Adrenal gland (tissue), 9 donors: ENCODE measurements at regions not wholly inside any gene's neighbourhood (a gene's known extent, or its start where the extent isn't known, plus 50 kb on each side); places are given as distances from the start of the nearest gene placed in this dataset.
"Not testable (repeated sequence)": the region's sequence is repeated elsewhere in the genome, so short reads cannot be mapped to it uniquely, and the experiment has no call there.

ENCODE experiments used
- DNase-seq, 7 donors: peaks; one replicate each; pipeline ENCODE4 v3.0.0-alpha.2; 2019 to 2020
- H3K27ac ChIP-seq, 5 donors: fragments of 200-600 bp; sonication (generic) in 4 of 5; 1 replicate in 3 of 5; 2 replicates in 2 of 5; pipeline versions ENCODE4 v1.5.1 to v1.8.0; 2016 to 2020; ENCODE audit warnings: mild to moderate bottlenecking in 1 of 5
- H3K27me3 ChIP-seq: fragments of 200-600 bp; 2 replicates; pipeline ENCODE4 v1.8.0; 2021
- H3K36me3 ChIP-seq, 2 donors: fragments of 200-600 bp; replicated peaks in 1 of 2; 1 replicate in 1 of 2; 2 replicates in 1 of 2; pipeline versions ENCODE4 v1.5.1 to v1.8.0; 2018 to 2022
- H3K4me1 ChIP-seq, 2 donors: fragments of 200-600 bp; replicated peaks in 1 of 2; 1 replicate in 1 of 2; 2 replicates in 1 of 2; pipeline versions ENCODE4 v1.5.1 to v1.8.0; 2018 to 2021
- H3K4me3 ChIP-seq, 4 donors: fragments of 200-600 bp; sonication (generic) in 3 of 4; one replicate each; pipeline ENCODE4 v1.5.1; 2016 to 2018
- H3K9me3 ChIP-seq, 3 donors: fragments of 200-600 bp; sonication (generic) in 1 of 3; replicated peaks in 1 of 3; 1 replicate in 2 of 3; 2 replicates in 1 of 3; pipeline versions ENCODE4 v1.5.1 to v1.8.0; 2016 to 2021
- CTCF ChIP-seq, 6 experiments: fragments of 450-650 bp in 4 of 6; fragments of 200-600 bp in 2 of 6; sonication (generic) in 1 of 6; IDR thresholded peaks; 1 replicate in 5 of 6; 2 replicates in 1 of 6; pipeline versions ENCODE4 v1.5.1 to v1.8.0; 2016 to 2021; ENCODE audit warnings: antibody characterized with exemption in 6 of 6, mild to moderate bottlenecking in 2 of 6, moderate library complexity in 1 of 6
- POLR2A ChIP-seq, 2 donors: fragments of 450-650 bp; IDR thresholded peaks; one replicate each; pipeline ENCODE4 v1.6.1; 2017; ENCODE audit warnings: antibody characterized with exemption in 2 of 2, mild to moderate bottlenecking in 2 of 2, moderate library complexity in 1 of 2
- WGBS, 4 donors: extraction: QIAGEN DNeasy Blood & Tissue Kit in 2 of 4; methylation state at CpG; one replicate each; pipeline versions ENCODE4 v1.1.5 to v1.1.7; 2013 to 2017; 5-methylcytosine and 5-hydroxymethylcytosine counted together
- intact Hi-C, 2 donors: fragments of 100-400 bp; cut with DNase I; formaldehyde crosslinking; loops; one replicate each; pipeline versions ENCODE4 v1.14.1 to v1.15.0; 2022 to 2023
- donor health status: healthy with polysubstance abuse.
- donor health status: Bipolar disorder and iron deficiency.
- donor health status: DM: yes; HTN: yes; CAD: no.
- donor health status: DM: no; HTN: no; CAD: no.
- donor health status: DM: no; HTN: no; CAD: no.

- Histone ChIP-seq H3K4me3 (no peak overlapping the region), H3K9me3 (no peaks in the 10 kb centered on the region), H3K4me1 (no peaks in the 10 kb centered on the region), H3K27me3 (no peaks in the 10 kb centered on the region), H3K27ac (no peak overlapping the region), H3K36me3 (no peaks in the 10 kb centered on the region)
- DNase-seq: no peak
- TF ChIP-seq CTCF (IDR thresholded peaks at IDR 0.05) (no peak), POLR2A (IDR thresholded peaks at IDR 0.05) (no peak)
- intact Hi-C loops: no loop called here
- 57 to 65% (median 60%) methylated on average over 3 of the region's 3 CpGs for WGBS, 4 donors
Measured at GRCh38 chr7:45306752-45307305, 149.2 kb downstream of the RAMP3 start.

GRCh38 chr7:45311597-45311996 lies 154.0 kb downstream of the RAMP3 start:
- Histone ChIP-seq H3K4me3 (no peak overlapping the region), H3K36me3 (no peaks in the 10 kb centered on the region), H3K27me3 (no peaks in the 10 kb centered on the region), H3K4me1 (no peaks in the 10 kb centered on the region), H3K9me3 (no peaks in the 10 kb centered on the region), H3K27ac (no peak overlapping the region)
- no peak for DNase-seq
- intact Hi-C loops: no loop called here
- TF ChIP-seq POLR2A (IDR thresholded peaks at IDR 0.05) (no peak), CTCF (IDR thresholded peaks at IDR 0.05) (no peak)
- 79 to 83% (median 81%) methylated on average over 3 to 5 of the region's 5 CpGs for WGBS, 4 donors

- H3K4me1 ChIP-seq, DNase-seq, intact Hi-C loops, H3K4me3 ChIP-seq, H3K36me3 ChIP-seq, H3K9me3 ChIP-seq, H3K27ac ChIP-seq, H3K27me3 ChIP-seq: not testable (repeated sequence)
- WGBS, 4 donors: 77 to 86% (median 81%) methylated on average over 2 to 7 of the region's 7 CpGs
Measured at GRCh38 chr7:45315512-45315911, 157.9 kb downstream of the RAMP3 start.

GRCh38 chr7:45324683-45325237 lies 167.2 kb downstream of the RAMP3 start:
- Histone ChIP-seq H3K9me3 (no peaks in the 10 kb centered on the region), H3K27me3 (no peaks in the 10 kb centered on the region), H3K27ac (no peak overlapping the region), H3K4me3 (no peak overlapping the region), H3K36me3 (no peaks in the 10 kb centered on the region), H3K4me1 (no peaks in the 10 kb centered on the region)
- 77 to 82% (median 79%) methylated on average over 4 of the region's 4 CpGs for WGBS, 4 donors
- TF ChIP-seq CTCF (IDR thresholded peaks at IDR 0.05) (no peak), POLR2A (IDR thresholded peaks at IDR 0.05) (no peak)
- no peak for DNase-seq
- intact Hi-C loops: no loop called here

GRCh38 chr7:45325378-45325777 lies 167.8 kb downstream of the RAMP3 start:
- H3K27me3 ChIP-seq: no peaks in the 10 kb centered on the region
- H3K9me3 ChIP-seq: no peaks in the 10 kb centered on the region
- WGBS, 4 donors: 82 to 95% (median 86%) methylated on average over 3 of the region's 3 CpGs
- no peaks in the 10 kb centered on the region for H3K4me1 ChIP-seq
- no peak overlapping the region for H3K27ac ChIP-seq
- intact Hi-C loops: no loop called here
- no peak for DNase-seq
- H3K36me3 ChIP-seq: no peaks in the 10 kb centered on the region
- no peak overlapping the region for H3K4me3 ChIP-seq
- TF ChIP-seq CTCF (IDR thresholded peaks at IDR 0.05): no peak
- no peak for TF ChIP-seq POLR2A (IDR thresholded peaks at IDR 0.05)
